ENCODE measurements at regions not wholly inside any gene's neighbourhood (a gene's known extent, or its start where the extent isn't known, plus 50 kb on each side); places are given as distances from the start of the nearest gene placed in this dataset.
"Not testable (repeated sequence)": the region's sequence is repeated elsewhere in the genome, so short reads cannot be mapped to it uniquely, and the experiment has no call there.

DNA sequence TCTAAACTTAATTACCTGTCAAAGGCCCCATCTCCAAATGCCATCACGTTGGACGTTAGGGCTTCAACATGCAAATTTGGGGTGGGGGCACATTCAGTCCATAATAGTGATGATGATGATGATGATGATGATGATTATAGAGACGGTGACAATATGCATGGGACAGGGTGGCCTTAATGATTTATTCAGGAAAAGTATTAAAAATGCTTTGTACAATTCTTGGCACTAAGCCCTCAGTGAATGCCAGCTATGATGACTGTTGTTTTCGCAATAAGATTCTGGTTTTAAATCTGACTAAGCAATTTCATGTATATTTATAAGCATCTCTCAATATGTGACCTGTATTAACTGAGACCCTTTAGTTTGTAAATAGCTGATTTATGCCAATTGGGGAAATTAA is 106.3 kb downstream of the C16orf95 start:
- H3K4me3 ChIP-seq (ENCODE audit: low read depth, low read length) = no peak overlapping the region
- ChIA-PET CTCF (interaction anchor here (0.9 to 2.9 kb wide), 3 partner anchors 8 to 149 kb away, joined by 3 to 13 read pairs (median 3); no protein-coding TSS in a partner anchor), POLR2A (no interaction called here)
- DNase-seq (ENCODE audit: low read depth, low spot score) = no peak
- TF ChIP-seq, protein P1, sequence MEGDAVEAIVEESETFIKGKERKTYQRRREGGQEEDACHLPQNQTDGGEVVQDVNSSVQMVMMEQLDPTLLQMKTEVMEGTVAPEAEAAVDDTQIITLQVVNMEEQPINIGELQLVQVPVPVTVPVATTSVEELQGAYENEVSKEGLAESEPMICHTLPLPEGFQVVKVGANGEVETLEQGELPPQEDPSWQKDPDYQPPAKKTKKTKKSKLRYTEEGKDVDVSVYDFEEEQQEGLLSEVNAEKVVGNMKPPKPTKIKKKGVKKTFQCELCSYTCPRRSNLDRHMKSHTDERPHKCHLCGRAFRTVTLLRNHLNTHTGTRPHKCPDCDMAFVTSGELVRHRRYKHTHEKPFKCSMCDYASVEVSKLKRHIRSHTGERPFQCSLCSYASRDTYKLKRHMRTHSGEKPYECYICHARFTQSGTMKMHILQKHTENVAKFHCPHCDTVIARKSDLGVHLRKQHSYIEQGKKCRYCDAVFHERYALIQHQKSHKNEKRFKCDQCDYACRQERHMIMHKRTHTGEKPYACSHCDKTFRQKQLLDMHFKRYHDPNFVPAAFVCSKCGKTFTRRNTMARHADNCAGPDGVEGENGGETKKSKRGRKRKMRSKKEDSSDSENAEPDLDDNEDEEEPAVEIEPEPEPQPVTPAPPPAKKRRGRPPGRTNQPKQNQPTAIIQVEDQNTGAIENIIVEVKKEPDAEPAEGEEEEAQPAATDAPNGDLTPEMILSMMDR (IDR thresholded peaks at IDR 0.05; ENCODE audit: insufficient read depth, low read length, missing control alignments) = no peak

- CTCF ChIA-PET = interaction anchor here (2.9 kb wide), 1 partner anchor 9 kb away, joined by 13 read pairs; no protein-coding TSS in a partner anchor
- POLR2A ChIA-PET = no interaction called here
- H3K4me3 ChIP-seq (ENCODE audit: low read depth, low read length) = no peak overlapping the region
- DNase-seq (ENCODE audit: low read depth, low spot score) = no peak
- TF ChIP-seq, protein P1 (IDR thresholded peaks at IDR 0.05; ENCODE audit: insufficient read depth, low read length, missing control alignments) = no peak
These were observed 105.2 kb downstream of the C16orf95 start for GRCh38 chr16:87212026-87212425.

DNA sequence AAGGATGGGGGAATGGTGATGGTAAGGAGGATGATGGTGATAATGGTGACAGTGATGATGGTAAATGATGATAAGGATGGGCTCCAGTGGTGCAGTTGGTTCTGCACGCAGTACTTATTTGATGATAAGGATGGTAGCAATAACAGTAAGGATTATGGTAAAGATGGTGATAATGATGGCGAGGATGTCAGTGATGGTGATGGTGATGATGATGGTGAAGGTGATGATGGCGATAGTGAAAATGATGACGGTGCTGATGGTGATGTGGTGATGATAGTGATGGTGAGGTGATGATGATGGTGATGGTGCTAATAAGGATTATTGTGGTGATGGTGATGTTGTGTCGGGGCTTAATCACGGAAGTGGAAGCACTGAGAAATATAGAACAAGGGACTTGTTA is 103.7 kb downstream of the C16orf95 start:
- TF ChIP-seq, protein P1 (IDR thresholded peaks at IDR 0.05; ENCODE audit: insufficient read depth, low read length, missing control alignments) = no peak
- no peak overlapping the region for H3K4me3 ChIP-seq (ENCODE audit: low read depth, low read length)
- POLR2A ChIA-PET = no interaction called here
- CTCF ChIA-PET = interaction anchor here (1.3 to 2.9 kb wide), 4 partner anchors 11 to 151 kb away, joined by 4 to 13 read pairs (median 6); no protein-coding TSS in a partner anchor
- DNase-seq (ENCODE audit: low read depth, low spot score) = no peak

GRCh38 chr16:87216148-87216840 is 100.9 kb downstream of the C16orf95 start:
- no peak for DNase-seq (ENCODE audit: low read depth, low spot score)
- TF ChIP-seq, protein P1 (IDR thresholded peaks at IDR 0.05; ENCODE audit: insufficient read depth, low read length, missing control alignments) = no peak
- ChIA-PET POLR2A (interaction anchor here (0.6 kb wide), 1 partner anchor 39 kb away, joined by 3 read pairs; no protein-coding TSS in a partner anchor), CTCF (interaction anchor here (1.0 to 2.1 kb wide), 3 partner anchors 9 to 15 kb away, joined by 3 to 8 read pairs (median 6); no protein-coding TSS in a partner anchor)
- no peak overlapping the region; the same call in 1 of the 2 replicates for H3K4me3 ChIP-seq (ENCODE audit: low read depth, low read length)

GRCh38 chr16:87216841-87217275 is 100.3 kb downstream of the C16orf95 start:
- no peak for DNase-seq (ENCODE audit: low read depth, low spot score)
- ChIA-PET POLR2A (interaction anchor here (0.6 kb wide), 1 partner anchor 39 kb away, joined by 3 read pairs; no protein-coding TSS in a partner anchor), CTCF (interaction anchor here (1.0 to 2.1 kb wide), 3 partner anchors 9 to 14 kb away, joined by 3 to 8 read pairs (median 6); no protein-coding TSS in a partner anchor)
- H3K4me3 ChIP-seq (ENCODE audit: low read depth, low read length) = no peak overlapping the region; the same call in 1 of the 2 replicates
- TF ChIP-seq, protein P1 (IDR thresholded peaks at IDR 0.05; ENCODE audit: insufficient read depth, low read length, missing control alignments) = no peak

DNA sequence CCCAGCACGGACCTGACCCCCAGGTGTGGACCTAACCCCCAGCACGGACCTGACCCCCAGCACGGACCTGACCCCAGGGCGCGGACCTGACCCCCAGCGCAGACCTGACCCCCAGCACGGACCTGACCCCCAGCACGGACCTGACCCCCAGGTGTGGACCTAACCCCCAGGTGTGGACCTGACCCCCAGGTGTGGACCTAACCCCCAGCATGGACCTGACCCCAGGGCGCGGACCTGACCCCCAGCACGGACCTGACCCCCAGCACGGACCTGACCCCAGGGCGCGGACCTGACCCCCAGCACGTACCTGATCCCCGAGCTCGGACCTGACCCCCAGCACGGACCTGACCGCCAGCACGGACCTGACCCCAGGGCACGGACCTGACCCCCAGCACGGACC is 99.4 kb downstream of the C16orf95 start:
- H3K4me3 ChIP-seq (ENCODE audit: low read depth, low read length); POLR2A ChIA-PET; CTCF ChIA-PET; DNase-seq (ENCODE audit: low read depth, low spot score): not testable (repeated sequence)
